ENCODE measurements at regions not wholly inside any gene's neighbourhood (a gene's known extent, or its start where the extent isn't known, plus 50 kb on each side); places are given as distances from the start of the nearest gene placed in this dataset.

DNA sequence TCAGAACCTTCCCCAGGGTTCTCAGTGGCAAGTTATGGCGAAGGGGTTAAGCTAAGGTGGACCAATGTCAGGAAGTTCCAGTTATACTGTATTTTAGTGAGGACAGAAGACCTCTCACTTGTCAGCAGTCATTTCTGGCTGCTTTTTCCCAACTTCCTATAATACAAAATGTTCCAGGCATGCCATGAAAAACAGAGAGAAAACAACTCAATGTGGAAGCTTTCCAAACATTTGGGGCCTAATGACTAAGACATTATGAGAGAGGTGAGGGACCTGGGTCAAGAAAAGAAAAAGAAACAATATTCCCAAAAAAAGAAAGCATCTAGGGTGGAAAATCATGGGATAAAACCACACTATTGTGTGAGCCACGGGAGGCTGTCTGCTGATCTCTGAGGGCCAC lies 99.9 kb upstream of the MAP3K4 start:
- H3K4me1 Mint-ChIP-seq (ENCODE audit: low read depth), result peaks cover 42% of the 10 kb centered on the region
- H3K27me3 Mint-ChIP-seq, result no peaks in the 10 kb centered on the region
- DNase-seq (ENCODE audit: low spot score, unreplicated experiment), result no peak
- no peaks in the 10 kb centered on the region for H3K9me3 Mint-ChIP-seq (ENCODE audit: low read depth)
- TF ChIP-seq, protein P1, sequence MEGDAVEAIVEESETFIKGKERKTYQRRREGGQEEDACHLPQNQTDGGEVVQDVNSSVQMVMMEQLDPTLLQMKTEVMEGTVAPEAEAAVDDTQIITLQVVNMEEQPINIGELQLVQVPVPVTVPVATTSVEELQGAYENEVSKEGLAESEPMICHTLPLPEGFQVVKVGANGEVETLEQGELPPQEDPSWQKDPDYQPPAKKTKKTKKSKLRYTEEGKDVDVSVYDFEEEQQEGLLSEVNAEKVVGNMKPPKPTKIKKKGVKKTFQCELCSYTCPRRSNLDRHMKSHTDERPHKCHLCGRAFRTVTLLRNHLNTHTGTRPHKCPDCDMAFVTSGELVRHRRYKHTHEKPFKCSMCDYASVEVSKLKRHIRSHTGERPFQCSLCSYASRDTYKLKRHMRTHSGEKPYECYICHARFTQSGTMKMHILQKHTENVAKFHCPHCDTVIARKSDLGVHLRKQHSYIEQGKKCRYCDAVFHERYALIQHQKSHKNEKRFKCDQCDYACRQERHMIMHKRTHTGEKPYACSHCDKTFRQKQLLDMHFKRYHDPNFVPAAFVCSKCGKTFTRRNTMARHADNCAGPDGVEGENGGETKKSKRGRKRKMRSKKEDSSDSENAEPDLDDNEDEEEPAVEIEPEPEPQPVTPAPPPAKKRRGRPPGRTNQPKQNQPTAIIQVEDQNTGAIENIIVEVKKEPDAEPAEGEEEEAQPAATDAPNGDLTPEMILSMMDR (IDR thresholded peaks at IDR 0.05; ENCODE audit: unreplicated experiment), result no peak
- no peak overlapping the region for H3K4me3 Mint-ChIP-seq (ENCODE audit: low read depth)
- peaks cover 9% of the 10 kb centered on the region for H3K36me3 Mint-ChIP-seq (ENCODE audit: insufficient read depth)
- H3K27ac Mint-ChIP-seq, result no peak overlapping the region

DNA sequence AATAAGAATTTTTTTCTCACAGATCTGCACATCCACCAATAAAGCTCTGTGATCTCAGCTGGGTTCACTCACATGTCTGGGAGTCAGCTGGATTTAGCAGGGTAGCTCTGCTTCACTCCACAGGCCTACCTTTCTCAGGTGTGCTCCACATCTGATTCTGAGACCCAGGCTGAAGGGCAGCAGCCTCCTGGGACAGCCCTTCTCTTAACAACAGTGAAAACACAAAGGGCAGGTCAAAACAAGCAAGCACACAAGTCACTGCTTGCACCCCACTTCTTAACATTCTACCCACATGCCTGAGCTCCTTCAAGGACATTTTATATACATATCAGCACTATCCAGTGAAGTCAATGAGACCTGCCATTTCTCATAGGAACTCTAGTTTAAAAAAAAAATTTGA lies 96.0 kb upstream of the MAP3K4 start:
- no peak for DNase-seq (ENCODE audit: low spot score, unreplicated experiment)
- peak overlapping the region; percentile 87 for H3K27ac Mint-ChIP-seq
- TF ChIP-seq, protein P1 (IDR thresholded peaks at IDR 0.05; ENCODE audit: unreplicated experiment), result no peak
- H3K9me3 Mint-ChIP-seq (ENCODE audit: low read depth), result no peaks in the 10 kb centered on the region
- H3K4me1 Mint-ChIP-seq (ENCODE audit: low read depth), result peaks cover 30% of the 10 kb centered on the region
- H3K4me3 Mint-ChIP-seq (ENCODE audit: low read depth), result no peak overlapping the region
- no peaks in the 10 kb centered on the region for H3K27me3 Mint-ChIP-seq
- H3K36me3 Mint-ChIP-seq (ENCODE audit: insufficient read depth), result no peaks in the 10 kb centered on the region

DNA sequence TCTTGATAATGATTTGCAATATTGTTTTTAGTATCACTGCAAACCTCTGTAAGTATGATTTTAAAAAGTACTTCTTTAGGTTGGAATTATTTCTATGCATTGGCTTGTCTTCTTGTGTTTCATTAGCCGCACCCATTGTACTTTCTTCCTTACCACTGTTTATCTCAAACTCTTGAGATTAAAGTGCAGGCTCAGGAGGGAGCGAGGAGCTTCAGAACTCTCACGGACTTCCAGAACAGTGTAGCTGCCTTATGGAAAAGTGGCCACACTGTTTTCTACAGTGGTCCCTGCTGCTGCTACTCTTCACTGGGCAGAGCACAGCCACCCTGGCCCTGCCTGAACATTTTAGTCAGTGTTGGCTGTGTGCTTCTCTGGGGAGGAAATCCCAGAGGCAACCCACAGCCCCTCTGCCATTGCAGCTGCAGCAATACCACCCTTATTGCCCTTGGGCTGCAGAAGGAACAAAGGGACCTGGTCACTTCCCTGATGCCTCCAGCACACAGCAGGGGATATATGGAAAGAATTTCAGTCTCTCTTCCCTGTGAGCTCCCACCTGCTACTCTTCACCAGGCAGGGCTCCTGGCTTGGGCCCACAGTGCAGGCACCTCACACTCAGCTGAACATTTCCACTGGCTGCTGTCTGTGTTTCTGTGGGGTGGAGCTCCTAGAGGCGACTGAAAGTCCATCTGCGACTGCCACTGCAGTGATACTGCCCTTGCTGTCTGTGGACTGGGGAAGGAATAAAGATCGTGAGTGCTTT lies 91.7 kb upstream of the MAP3K4 start:
- no peak for DNase-seq (ENCODE audit: low spot score, unreplicated experiment)
- Mint-ChIP-seq H3K36me3 (ENCODE audit: insufficient read depth) (peaks cover 4% of the 10 kb centered on the region), H3K27ac (no peak overlapping the region), H3K4me1 (ENCODE audit: low read depth) (peaks cover 15% of the 10 kb centered on the region), H3K9me3 (ENCODE audit: low read depth) (peaks cover 5% of the 10 kb centered on the region), H3K4me3 (ENCODE audit: low read depth) (no peak overlapping the region), H3K27me3 (no peaks in the 10 kb centered on the region)
- TF ChIP-seq, protein P1 (IDR thresholded peaks at IDR 0.05; ENCODE audit: unreplicated experiment), result no peak

DNA sequence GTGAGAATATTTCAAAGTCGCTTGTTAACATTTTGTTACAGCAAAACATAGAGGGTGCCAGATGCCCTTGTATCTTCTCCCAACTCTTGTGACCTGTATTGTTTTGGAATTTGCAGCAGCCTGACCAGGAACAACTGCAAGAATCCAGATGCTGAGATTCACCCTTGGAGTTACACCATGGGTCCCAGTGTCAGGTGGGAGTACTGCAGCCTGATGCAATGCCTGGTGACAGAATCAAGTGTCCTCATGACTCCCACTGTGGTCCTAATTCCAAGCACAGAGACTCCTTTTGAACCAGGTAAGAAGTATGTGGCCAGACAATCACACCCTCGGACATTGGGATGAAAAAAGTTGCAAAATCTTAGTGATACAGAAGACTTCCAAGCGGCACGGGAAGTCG lies 79.6 kb upstream of the MAP3K4 start:
- H3K9me3 Mint-ChIP-seq (ENCODE audit: low read depth), result peaks cover 39% of the 10 kb centered on the region
- H3K4me1 Mint-ChIP-seq (ENCODE audit: low read depth), result no peaks in the 10 kb centered on the region
- TF ChIP-seq, protein P1 (IDR thresholded peaks at IDR 0.05; ENCODE audit: unreplicated experiment), result no peak
- no peaks in the 10 kb centered on the region for H3K27me3 Mint-ChIP-seq
- DNase-seq (ENCODE audit: low spot score, unreplicated experiment), result no peak
- H3K36me3 Mint-ChIP-seq (ENCODE audit: insufficient read depth), result peaks cover 14% of the 10 kb centered on the region
- H3K27ac Mint-ChIP-seq, result no peak overlapping the region
- H3K4me3 Mint-ChIP-seq (ENCODE audit: low read depth), result no peak overlapping the region

DNA sequence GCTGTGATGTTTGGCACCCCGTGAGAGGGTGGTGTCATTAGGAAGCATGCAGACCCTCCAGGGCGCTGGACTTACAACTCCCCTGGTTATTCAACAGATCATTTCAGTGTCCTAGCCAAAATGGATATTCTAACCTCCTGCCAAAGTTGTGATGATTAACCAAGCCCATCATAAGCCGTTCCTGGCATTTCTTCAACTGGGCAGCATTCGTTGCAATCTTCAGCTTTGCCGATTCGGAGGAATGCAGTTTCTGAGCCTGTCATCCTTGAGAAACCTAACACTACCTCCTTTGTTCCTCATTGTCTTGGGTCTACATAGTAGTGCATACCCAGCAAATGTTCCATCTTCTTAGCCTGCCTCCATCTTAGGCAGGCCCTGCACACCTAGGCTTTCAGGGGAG lies 79.2 kb upstream of the MAP3K4 start:
- TF ChIP-seq, protein P1 (IDR thresholded peaks at IDR 0.05; ENCODE audit: unreplicated experiment), result no peak
- Mint-ChIP-seq H3K27ac (no peak overlapping the region), H3K27me3 (no peaks in the 10 kb centered on the region), H3K9me3 (ENCODE audit: low read depth) (peaks cover 35% of the 10 kb centered on the region), H3K36me3 (ENCODE audit: insufficient read depth) (peaks cover 12% of the 10 kb centered on the region), H3K4me1 (ENCODE audit: low read depth) (no peaks in the 10 kb centered on the region), H3K4me3 (ENCODE audit: low read depth) (no peak overlapping the region)
- no peak for DNase-seq (ENCODE audit: low spot score, unreplicated experiment)
